Choroid plexus epithelial cell (primary cell): ENCODE measurements at regions not wholly inside any gene's neighbourhood (a gene's known extent, or its start where the extent isn't known, plus 50 kb on each side); places are given as distances from the start of the nearest gene placed in this dataset.
"Not testable (repeated sequence)": the region's sequence is repeated elsewhere in the genome, so short reads cannot be mapped to it uniquely, and the experiment has no call there.

Experiments
- DNase-seq: peaks from one replicate; pipeline ENCODE4 v3.0.0-alpha.2; 2010; ENCODE audit warnings: low read depth
- H3K4me3 ChIP-seq: 2 replicates; pipeline ENCODE4 v1.5.1; 2011; ENCODE audit warnings: low read depth, mild to moderate bottlenecking, control low read depth, low read length, moderate library complexity
- TF ChIP-seq, protein P1 (sequence below): conservative IDR thresholded peaks from 2 replicates; pipeline ENCODE4 v1.5.1; 2011; ENCODE audit warnings: low read depth, mild to moderate bottlenecking, control low read depth, inconsistent platforms, low read length, moderate library complexity

DNA sequence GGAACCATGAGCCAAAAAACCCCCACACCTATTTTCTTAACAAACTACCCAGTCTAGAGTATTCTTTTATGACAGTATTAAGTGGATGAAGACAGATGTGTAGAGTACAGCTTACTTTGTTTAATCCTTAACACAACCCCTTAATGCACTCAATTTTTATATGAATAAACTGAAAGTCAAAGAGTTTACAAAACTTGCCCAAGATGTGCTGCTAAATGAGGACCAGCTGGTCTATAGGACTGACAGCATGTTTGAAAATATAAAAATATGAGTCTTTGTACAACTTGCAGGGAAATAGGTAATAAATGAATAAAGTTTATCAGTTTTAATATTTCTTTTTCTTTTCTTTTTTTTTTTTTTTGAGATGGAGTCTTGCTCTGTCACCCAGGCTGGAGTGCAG, 102.3 kb downstream of the ZFY start:
- TF ChIP-seq, protein P1, sequence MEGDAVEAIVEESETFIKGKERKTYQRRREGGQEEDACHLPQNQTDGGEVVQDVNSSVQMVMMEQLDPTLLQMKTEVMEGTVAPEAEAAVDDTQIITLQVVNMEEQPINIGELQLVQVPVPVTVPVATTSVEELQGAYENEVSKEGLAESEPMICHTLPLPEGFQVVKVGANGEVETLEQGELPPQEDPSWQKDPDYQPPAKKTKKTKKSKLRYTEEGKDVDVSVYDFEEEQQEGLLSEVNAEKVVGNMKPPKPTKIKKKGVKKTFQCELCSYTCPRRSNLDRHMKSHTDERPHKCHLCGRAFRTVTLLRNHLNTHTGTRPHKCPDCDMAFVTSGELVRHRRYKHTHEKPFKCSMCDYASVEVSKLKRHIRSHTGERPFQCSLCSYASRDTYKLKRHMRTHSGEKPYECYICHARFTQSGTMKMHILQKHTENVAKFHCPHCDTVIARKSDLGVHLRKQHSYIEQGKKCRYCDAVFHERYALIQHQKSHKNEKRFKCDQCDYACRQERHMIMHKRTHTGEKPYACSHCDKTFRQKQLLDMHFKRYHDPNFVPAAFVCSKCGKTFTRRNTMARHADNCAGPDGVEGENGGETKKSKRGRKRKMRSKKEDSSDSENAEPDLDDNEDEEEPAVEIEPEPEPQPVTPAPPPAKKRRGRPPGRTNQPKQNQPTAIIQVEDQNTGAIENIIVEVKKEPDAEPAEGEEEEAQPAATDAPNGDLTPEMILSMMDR: no peak
- no peak for DNase-seq
- H3K4me3 ChIP-seq: no peak overlapping the region

DNA sequence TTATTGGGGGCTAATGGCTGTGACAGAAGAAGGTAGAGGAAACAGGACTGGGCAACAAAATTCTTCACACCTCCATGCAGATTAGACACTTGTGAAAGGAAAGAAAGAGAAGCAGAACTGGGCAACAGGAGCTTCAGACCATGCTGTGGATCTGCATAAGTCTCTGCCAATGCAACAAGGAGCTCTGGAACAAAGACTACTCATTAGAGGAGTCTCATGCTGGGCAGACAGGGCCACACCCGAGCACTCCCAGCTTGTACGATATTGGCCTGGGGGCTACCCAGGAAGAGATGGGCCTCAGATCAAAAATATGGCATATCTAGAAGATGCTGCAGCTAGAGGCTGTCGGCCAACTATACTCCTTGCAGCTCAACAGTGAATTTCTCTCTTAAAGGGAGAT, 105.2 kb downstream of the ZFY start:
- H3K4me3 ChIP-seq: no peak overlapping the region
- TF ChIP-seq, protein P1: no peak

DNA sequence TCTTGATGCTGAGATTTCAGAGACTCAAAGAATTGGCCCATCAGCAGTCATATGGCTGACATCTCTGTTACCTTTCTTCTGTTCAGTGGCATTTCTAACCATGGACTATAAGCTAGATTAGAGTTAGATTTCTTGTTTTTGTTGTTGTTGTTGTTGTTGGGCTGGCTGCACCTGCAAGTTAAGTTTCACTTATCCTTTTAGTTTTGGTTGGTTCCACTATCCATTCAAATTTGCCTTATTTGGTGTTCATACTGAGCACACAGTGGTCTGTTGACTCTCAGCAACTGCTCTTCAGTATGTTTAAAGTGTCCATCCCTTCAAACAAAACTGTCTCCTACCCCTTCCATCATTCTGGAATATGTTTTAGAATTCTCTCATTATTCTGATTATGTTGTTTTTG, 106.8 kb downstream of the ZFY start:
- no peak overlapping the region for H3K4me3 ChIP-seq
- TF ChIP-seq, protein P1: no peak
- no peak for DNase-seq

More for the DNA sequence above, 105.2 kb downstream of the ZFY start:
- DNase-seq: no peak

DNA sequence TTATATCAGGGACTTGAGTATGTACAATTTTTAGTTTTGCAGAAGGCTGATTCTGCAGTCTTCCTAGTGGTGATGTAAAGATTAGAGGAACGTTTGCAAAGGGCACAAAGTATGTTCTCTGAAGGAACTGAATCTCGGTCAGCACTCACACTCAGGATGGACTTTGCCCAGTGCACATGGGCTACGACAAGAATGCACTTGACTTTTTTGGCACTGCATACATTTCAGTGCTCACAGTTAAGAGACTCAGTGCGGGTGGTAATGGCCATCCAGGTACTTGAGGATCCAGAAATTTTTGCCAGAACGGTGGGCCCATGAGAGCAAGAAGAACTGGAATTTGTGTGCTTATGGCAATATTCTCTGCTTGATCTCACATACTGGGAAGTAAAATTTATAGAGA, 107.7 kb downstream of the ZFY start:
- TF ChIP-seq, protein P1: no peak
- no peak for DNase-seq
- H3K4me3 ChIP-seq: no peak overlapping the region

GRCh38 chrY:3045048-3045447, 109.9 kb downstream of the ZFY start:
- TF ChIP-seq, protein P1: no peak
- no peak for DNase-seq
- H3K4me3 ChIP-seq: no peak overlapping the region

GRCh38 chrY:3055496-3055895, 120.3 kb downstream of the ZFY start:
- DNase-seq, H3K4me3 ChIP-seq: not testable (repeated sequence)

DNA sequence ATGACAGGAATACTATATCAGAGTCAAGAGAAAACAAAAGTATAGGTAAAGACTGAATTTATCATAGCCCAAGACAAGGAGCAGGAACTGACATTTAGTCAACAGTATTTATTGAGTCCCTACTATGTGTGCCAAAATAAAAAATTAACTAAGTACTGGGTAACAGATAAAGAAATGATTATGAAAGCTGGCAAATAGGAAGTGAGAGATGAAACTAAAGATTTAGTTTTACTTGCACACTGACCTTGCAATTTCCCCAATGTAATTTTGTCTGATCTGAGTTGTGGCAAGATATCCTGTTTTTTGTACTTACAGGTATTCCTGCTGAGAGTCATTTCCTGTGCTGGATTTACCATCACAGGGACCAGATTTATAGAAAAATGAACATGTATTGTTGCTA, 123.2 kb downstream of the ZFY start:
- not testable (repeated sequence) for DNase-seq, H3K4me3 ChIP-seq

GRCh38 chrY:3060671-3061070, 125.5 kb downstream of the ZFY start:
- not testable (repeated sequence) for H3K4me3 ChIP-seq, DNase-seq

DNA sequence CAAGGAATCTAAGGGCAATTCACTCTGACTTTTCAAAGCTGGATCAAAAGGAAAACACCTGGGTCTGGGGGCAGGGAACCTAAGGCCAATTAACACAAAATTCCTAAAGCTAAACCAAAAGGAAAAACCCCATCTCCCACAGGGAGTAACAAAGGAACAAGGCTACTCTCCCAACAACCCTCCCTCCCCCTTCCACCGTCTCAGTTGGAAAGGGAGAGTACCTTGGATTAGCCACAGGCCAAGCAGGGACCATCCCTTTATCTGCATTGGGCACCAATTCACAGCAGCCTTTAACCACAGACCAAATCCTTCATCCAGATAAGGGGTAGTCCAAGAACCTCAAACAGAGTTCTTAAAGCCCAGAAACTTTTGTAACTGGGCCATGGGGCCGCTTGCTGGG, 153.0 kb downstream of the ZFY start:
- H3K4me3 ChIP-seq: not testable (repeated sequence)

DNA sequence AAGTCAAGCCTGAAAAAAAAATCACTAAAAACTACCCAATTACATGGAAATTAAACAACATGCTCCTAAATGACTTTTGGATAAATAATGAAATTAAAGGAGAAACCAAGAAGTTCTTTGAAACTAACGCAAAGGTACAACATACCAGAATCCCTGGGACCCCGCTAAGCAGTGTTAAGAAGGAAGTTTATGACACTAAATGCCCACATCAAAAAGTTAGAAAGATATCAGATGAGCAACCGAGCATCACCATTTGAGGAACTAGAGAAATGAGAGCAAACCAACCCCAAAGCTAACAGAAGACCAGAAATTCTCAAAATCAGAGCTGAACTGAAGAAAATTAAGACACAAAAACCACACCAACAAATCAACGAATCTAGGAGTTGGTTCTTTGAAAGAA, 173.5 kb downstream of the ZFY start:
- H3K4me3 ChIP-seq, DNase-seq: not testable (repeated sequence)

More for the DNA sequence above, 153.0 kb downstream of the ZFY start:
- DNase-seq: not testable (repeated sequence)

- not testable (repeated sequence) for H3K4me3 ChIP-seq, DNase-seq
These were observed 185.1 kb downstream of the ZFY start for GRCh38 chrY:3120234-3120633.

- not testable (repeated sequence) for H3K4me3 ChIP-seq, DNase-seq
These were observed 185.5 kb downstream of the ZFY start for GRCh38 chrY:3120716-3121115.

- H3K4me3 ChIP-seq, DNase-seq: not testable (repeated sequence)
These were observed 188.3 kb downstream of the ZFY start for GRCh38 chrY:3123482-3123881.

- DNase-seq, H3K4me3 ChIP-seq: not testable (repeated sequence)
These were observed 235.9 kb downstream of the ZFY start for GRCh38 chrY:3171074-3171473.
